ENCODE measurements at regions not wholly inside any gene's neighbourhood (a gene's known extent, or its start where the extent isn't known, plus 50 kb on each side); places are given as distances from the start of the nearest gene placed in this dataset.

- DNase-seq (ENCODE audit: low spot score), result no peak
- in situ Hi-C loops (cut with MboI; ENCODE audit: low sequenced_read_pairs, unreplicated experiment), result no loop called here
- TF ChIP-seq, protein P1, sequence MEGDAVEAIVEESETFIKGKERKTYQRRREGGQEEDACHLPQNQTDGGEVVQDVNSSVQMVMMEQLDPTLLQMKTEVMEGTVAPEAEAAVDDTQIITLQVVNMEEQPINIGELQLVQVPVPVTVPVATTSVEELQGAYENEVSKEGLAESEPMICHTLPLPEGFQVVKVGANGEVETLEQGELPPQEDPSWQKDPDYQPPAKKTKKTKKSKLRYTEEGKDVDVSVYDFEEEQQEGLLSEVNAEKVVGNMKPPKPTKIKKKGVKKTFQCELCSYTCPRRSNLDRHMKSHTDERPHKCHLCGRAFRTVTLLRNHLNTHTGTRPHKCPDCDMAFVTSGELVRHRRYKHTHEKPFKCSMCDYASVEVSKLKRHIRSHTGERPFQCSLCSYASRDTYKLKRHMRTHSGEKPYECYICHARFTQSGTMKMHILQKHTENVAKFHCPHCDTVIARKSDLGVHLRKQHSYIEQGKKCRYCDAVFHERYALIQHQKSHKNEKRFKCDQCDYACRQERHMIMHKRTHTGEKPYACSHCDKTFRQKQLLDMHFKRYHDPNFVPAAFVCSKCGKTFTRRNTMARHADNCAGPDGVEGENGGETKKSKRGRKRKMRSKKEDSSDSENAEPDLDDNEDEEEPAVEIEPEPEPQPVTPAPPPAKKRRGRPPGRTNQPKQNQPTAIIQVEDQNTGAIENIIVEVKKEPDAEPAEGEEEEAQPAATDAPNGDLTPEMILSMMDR (IDR thresholded peaks at IDR 0.05; ENCODE audit: borderline replicate concordance, control extremely low read depth, extremely low read depth, insufficient read depth, missing control alignments), result no peak
These were observed 303.3 kb upstream of the SHH start for GRCh38 chr7:156115582-156115981.

GRCh38 chr7:156113731-156114130 lies 301.5 kb upstream of the SHH start:
- TF ChIP-seq, protein P1 (IDR thresholded peaks at IDR 0.05; ENCODE audit: borderline replicate concordance, control extremely low read depth, extremely low read depth, insufficient read depth, missing control alignments), result no peak
- DNase-seq (ENCODE audit: low spot score), result no peak
- in situ Hi-C loops (cut with MboI; ENCODE audit: low sequenced_read_pairs, unreplicated experiment), result no loop called here

DNA sequence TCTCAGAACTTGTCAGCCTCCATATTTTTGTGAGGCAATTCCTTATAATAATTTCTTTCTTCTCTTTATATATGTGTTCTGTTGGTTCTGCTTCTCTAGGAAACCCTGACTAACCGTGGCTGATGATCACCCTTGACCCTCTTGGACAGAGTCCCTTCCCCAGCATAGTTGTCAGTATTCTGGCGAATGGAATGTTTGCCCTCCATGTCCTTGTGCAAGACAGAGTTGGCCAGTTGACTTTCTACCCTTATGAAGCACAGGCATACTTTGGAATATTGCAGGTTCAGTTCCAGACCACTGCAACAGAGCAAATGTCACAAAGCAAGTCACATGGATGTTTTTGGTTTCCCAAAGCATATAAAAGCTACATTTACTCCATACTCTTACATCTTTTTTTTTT lies 297.7 kb upstream of the SHH start:
- no peak for DNase-seq (ENCODE audit: low spot score)
- in situ Hi-C loops (cut with MboI; ENCODE audit: low sequenced_read_pairs, unreplicated experiment), result no loop called here
- TF ChIP-seq, protein P1 (IDR thresholded peaks at IDR 0.05; ENCODE audit: borderline replicate concordance, control extremely low read depth, extremely low read depth, insufficient read depth, missing control alignments), result no peak

DNA sequence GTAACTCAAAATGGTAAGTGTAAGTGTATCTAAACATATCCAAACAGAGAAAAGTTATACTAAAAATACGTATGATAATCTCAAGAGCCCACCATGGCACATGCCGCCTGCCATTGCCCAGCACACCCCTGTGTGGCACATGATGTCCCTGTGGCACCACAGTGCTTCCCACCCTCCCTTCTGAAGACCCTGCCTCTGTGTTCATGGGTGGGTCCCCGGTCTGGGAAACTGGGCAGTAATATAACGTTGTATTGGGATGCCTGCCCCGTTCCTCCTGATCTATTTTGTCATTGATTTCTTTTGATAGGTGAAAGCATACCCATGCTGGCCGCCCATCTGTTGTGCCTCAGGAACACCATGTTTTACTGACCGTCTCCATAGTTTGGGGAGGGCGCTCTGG lies 296.8 kb upstream of the SHH start:
- in situ Hi-C loops (cut with MboI; ENCODE audit: low sequenced_read_pairs, unreplicated experiment), result no loop called here
- no peak for DNase-seq (ENCODE audit: low spot score)
- TF ChIP-seq, protein P1 (IDR thresholded peaks at IDR 0.05; ENCODE audit: borderline replicate concordance, control extremely low read depth, extremely low read depth, insufficient read depth, missing control alignments), result no peak

DNA sequence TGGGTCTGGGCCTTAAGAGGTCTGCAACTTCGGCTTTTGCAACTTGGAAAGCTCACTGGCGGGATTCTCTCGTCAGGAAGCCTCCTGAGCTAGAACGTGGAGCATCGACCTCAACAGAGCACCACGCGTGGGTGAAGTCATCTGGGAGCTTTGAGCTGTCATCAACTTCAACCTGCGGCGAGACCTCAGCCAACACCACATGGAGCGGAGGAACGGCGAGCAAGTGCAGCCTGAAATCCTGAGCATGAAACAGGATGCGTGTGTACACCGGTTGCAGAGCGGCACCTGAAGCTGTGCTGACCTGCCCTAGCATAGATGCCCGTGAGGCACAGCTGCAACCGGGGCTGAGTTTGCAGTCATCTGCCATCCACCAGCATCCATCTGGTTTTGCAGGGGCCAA lies 295.7 kb upstream of the SHH start:
- no peak for DNase-seq (ENCODE audit: low spot score)
- in situ Hi-C loops (cut with MboI; ENCODE audit: low sequenced_read_pairs, unreplicated experiment), result no loop called here
- TF ChIP-seq, protein P1 (IDR thresholded peaks at IDR 0.05; ENCODE audit: borderline replicate concordance, control extremely low read depth, extremely low read depth, insufficient read depth, missing control alignments), result no peak

DNA sequence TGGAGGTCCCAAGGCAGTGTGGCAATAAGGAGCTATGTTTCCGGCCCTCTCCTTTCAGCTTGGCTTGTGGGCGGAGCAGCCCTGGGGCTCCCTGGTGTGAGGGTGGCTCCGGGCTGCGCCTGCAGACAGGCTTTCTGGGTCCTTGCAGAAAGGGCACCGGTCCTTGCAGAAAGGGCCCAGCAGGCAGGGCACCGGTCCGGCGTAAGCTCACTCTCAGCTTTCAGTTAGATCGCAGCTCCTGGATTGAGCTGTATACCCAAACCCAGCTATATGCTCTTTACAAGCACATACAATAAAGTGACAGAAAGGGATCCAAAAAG lies 293.8 kb upstream of the SHH start:
- no peak for DNase-seq (ENCODE audit: low spot score)
- in situ Hi-C loops (cut with MboI; ENCODE audit: low sequenced_read_pairs, unreplicated experiment), result no loop called here
- TF ChIP-seq, protein P1 (IDR thresholded peaks at IDR 0.05; ENCODE audit: borderline replicate concordance, control extremely low read depth, extremely low read depth, insufficient read depth, missing control alignments), result no peak
